ENCODE measurements at regions not wholly inside any gene's neighbourhood (a gene's known extent, or its start where the extent isn't known, plus 50 kb on each side); places are given as distances from the start of the nearest gene placed in this dataset.

DNA sequence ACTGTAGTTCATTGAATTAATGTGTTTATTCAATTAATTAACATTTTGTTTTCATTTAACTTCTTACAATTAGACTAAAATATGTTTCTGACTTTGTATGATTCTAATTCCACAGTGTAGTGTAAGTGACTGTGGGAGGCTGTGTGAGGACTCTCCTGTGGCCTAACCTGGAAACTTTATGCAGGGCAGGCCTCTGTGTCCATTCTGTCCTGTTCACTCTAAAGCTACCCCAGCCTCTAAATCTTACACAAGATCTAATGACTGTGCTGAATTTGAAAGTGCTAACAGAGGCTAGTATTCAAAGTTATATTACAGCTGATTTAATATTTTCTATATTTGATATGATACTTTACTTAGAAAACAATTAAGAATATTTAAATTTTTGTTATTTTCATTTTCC, 270.5 kb upstream of the CDH19 start (continued):
- TF ChIP-seq, protein P1, sequence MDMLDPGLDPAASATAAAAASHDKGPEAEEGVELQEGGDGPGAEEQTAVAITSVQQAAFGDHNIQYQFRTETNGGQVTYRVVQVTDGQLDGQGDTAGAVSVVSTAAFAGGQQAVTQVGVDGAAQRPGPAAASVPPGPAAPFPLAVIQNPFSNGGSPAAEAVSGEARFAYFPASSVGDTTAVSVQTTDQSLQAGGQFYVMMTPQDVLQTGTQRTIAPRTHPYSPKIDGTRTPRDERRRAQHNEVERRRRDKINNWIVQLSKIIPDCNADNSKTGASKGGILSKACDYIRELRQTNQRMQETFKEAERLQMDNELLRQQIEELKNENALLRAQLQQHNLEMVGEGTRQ (IDR thresholded peaks at IDR 0.05; ENCODE audit: low read length): no peak

Data from H1 (cell line).